ENCODE measurements at regions not wholly inside any gene's neighbourhood (a gene's known extent, or its start where the extent isn't known, plus 50 kb on each side); places are given as distances from the start of the nearest gene placed in this dataset.

DNA sequence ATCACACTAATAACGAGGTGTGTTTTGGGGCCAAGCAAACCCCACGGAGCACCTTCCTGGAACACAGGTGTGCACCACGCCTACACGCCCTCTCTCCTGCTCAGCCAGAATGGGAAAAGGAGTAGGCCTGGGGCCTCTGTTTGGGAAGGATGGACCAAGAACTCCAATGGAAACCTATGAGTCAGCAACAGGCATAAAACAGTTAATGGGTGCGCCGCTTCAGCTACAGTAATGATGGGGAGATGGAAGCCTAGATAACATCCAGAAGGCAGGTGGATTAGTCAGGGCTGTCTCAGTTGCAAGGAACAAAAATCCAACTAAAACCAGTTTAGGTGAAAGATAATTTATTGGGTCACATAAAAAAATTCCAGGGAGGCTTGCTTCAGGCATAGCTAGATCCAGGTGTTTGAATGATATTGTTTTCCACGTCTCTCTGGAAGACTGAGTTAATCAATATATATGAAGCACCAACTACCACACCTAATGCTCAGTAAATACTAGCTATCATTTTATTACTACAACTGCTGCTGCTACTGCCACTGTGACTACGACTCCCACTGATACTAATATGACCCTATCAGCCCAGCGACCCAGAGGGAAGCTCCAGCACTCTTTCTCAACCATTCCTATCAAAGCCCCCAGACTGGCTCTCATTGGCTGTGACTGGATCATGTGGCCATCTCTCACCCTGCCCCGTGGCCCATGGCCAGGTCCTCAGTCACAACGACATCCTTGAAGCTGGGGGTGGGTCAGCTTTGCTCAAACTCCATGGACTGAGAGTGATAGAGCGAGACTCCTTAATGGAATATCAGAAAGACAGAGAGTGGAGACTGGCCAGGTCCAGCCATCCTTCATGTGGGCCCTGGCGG lies 155.2 kb upstream of the PTPN1 start:
- TF ChIP-seq EZH2 (IDR thresholded peaks at IDR 0.05; ENCODE audit: low read length, unreplicated experiment) (no peak), EZH2phosphoT487 (IDR thresholded peaks at IDR 0.05; ENCODE audit: borderline replicate concordance, low read length) (no peak)
- TF ChIP-seq, protein P1, sequence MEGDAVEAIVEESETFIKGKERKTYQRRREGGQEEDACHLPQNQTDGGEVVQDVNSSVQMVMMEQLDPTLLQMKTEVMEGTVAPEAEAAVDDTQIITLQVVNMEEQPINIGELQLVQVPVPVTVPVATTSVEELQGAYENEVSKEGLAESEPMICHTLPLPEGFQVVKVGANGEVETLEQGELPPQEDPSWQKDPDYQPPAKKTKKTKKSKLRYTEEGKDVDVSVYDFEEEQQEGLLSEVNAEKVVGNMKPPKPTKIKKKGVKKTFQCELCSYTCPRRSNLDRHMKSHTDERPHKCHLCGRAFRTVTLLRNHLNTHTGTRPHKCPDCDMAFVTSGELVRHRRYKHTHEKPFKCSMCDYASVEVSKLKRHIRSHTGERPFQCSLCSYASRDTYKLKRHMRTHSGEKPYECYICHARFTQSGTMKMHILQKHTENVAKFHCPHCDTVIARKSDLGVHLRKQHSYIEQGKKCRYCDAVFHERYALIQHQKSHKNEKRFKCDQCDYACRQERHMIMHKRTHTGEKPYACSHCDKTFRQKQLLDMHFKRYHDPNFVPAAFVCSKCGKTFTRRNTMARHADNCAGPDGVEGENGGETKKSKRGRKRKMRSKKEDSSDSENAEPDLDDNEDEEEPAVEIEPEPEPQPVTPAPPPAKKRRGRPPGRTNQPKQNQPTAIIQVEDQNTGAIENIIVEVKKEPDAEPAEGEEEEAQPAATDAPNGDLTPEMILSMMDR (conservative IDR thresholded peaks at IDR 0.05; ENCODE audit: low read depth, low read length) = no peak
